K562 (cell line): ENCODE measurements at regions not wholly inside any gene's neighbourhood (a gene's known extent, or its start where the extent isn't known, plus 50 kb on each side); places are given as distances from the start of the nearest gene placed in this dataset.
"Not testable (repeated sequence)": the region's sequence is repeated elsewhere in the genome, so short reads cannot be mapped to it uniquely, and the experiment has no call there.

Experiments
- ATAC-seq: fragments of 200-7000 bp; cut with Tn5 transposase; 3 replicates; pipeline ENCODE4 v1.9.1; 2020; ENCODE audit warnings: moderate library complexity
- BruUV-seq: library from RNA; stranded (reverse); fragments of 400-500 nt; replicated peaks from 2 replicates; lab custom pipeline; 2021; lab: Mats Ljungman, UMichigan
- CTCF ChIA-PET: fragments of 300-600 bp; formaldehyde crosslinking; extraction: SDS; loops from one replicate; lab custom pipeline; 2021; ENCODE audit warnings: low intra/inter-chr PET ratio; lab: Yijun Ruan, JAX
- POLR2A ChIA-PET: fragments of 300-600, 350-650 bp; sonication (Branson Sonifier 250); formaldehyde crosslinking; extraction: SDS; loops from one replicate; lab custom pipeline; 2021; ENCODE audit warnings: antibody characterized with exemption, inconsistent platforms; lab: Yijun Ruan, JAX
- DNase-seq, 4 experiments: peaks; one replicate each; pipeline versions ENCODE4 v3.0.0 to v3.0.0-alpha.2; 2011 to 2018; ENCODE audit warnings: low spot score in 3 of 4, mixed read lengths in 3 of 4; ENCODE audit errors: extremely low read depth in 1 of 4
- FAIRE-seq: peaks from 2 replicates; lab custom pipeline; 2011; peaks lifted over from hg19 to GRCh38; lab: Jason Lieb, UNC
- H2AFZ ChIP-seq: 2 replicates; pipeline ENCODE4 v1.6.0; 2011; ENCODE audit warnings: low read depth, low read length, control low read depth, inconsistent platforms
- H3K27ac ChIP-seq: fragments of 200-600 bp; 3 replicates; pipeline ENCODE4 v1.8.0; 2011; ENCODE audit warnings: low read depth, mild to moderate bottlenecking, control low read depth, inconsistent platforms, low read length, moderate library complexity, mixed read lengths; ENCODE audit errors: extremely low read depth
- H3K27me3 ChIP-seq, 2 experiments: fragments of 300-600 bp in 1 of 2; 2 replicates in 1 of 2; 3 replicates in 1 of 2; pipeline versions ENCODE4 v1.6.0 to v1.8.0; 2011; ENCODE audit warnings: inconsistent platforms in 2 of 2, low read length in 2 of 2, mild to moderate bottlenecking in 1 of 2, mixed read lengths in 1 of 2, moderate library complexity in 1 of 2; ENCODE audit not compliant: control insufficient read depth in 2 of 2, insufficient read depth in 2 of 2
- H3K36me3 ChIP-seq: fragments of 300-600 bp; 3 replicates; pipeline ENCODE4 v1.8.0; 2011; ENCODE audit warnings: mild to moderate bottlenecking, low read length, inconsistent platforms; ENCODE audit not compliant: control insufficient read depth, insufficient read depth
- H3K4me1 ChIP-seq, 2 experiments: fragments of 200-600 bp in 1 of 2; replicated peaks in 1 of 2; 2 replicates in 1 of 2; 3 replicates in 1 of 2; pipeline versions ENCODE4 v1.5.1 to v1.8.0; 2011; ENCODE audit warnings: inconsistent platforms in 2 of 2, low read length in 2 of 2, mild to moderate bottlenecking in 1 of 2, mixed read lengths in 1 of 2, moderate library complexity in 1 of 2; ENCODE audit not compliant: control insufficient read depth in 2 of 2, insufficient read depth in 2 of 2
- H3K4me2 ChIP-seq: 2 replicates; pipeline ENCODE4 v1.6.1; 2011; ENCODE audit warnings: low read length, control low read depth, inconsistent platforms, mixed read lengths; ENCODE audit not compliant: insufficient read depth
- H3K4me3 ChIP-seq: fragments of 200-600 bp; sonication (generic), shearing (Covaris generic); 2 replicates; pipeline ENCODE4 v1.5.1; 2016; ENCODE audit warnings: control low read depth, inconsistent platforms
- H3K79me2 ChIP-seq: fragments of 200-600 bp; 3 replicates; pipeline ENCODE4 v1.8.0; 2011; ENCODE audit warnings: low read length, inconsistent platforms; ENCODE audit not compliant: control insufficient read depth, insufficient read depth
- H3K9ac ChIP-seq, 2 experiments: 2 replicates each; pipeline versions ENCODE4 v1.6.0 to v1.6.1; 2011; ENCODE audit warnings: low read depth in 2 of 2, low read length in 2 of 2, control low read depth in 1 of 2, inconsistent platforms in 1 of 2, mild to moderate bottlenecking in 1 of 2, mixed read lengths in 1 of 2; ENCODE audit not compliant: insufficient read depth in 1 of 2
- H3K9me1 ChIP-seq: one replicate; pipeline ENCODE4 v1.6.0; 2011; ENCODE audit warnings: inconsistent platforms, mild to moderate bottlenecking, low read length, moderate library complexity; ENCODE audit not compliant: control insufficient read depth, insufficient read depth
- H3K9me3 ChIP-seq: replicated peaks from 2 replicates; pipeline ENCODE4 v1.5.1; 2011; ENCODE audit warnings: low read depth, low read length, inconsistent platforms; ENCODE audit not compliant: control insufficient read depth, insufficient read depth
- H4K20me1 ChIP-seq: replicated peaks from 2 replicates; pipeline ENCODE4 v1.6.1; 2011; ENCODE audit warnings: low read length, inconsistent platforms, mixed read lengths; ENCODE audit not compliant: control insufficient read depth, insufficient read depth
- WGBS: fragments of 100-300 bp; shearing (Covaris generic); methylation state at CpG from one replicate; pipeline ENCODE4 v1.1.6; 2016; ENCODE audit warnings: low coverage, mixed read lengths; ENCODE audit not compliant: insufficient coverage; ENCODE audit errors: missing lambda C conversion rate; 5-methylcytosine and 5-hydroxymethylcytosine counted together
- in situ Hi-C: fragments of 300-500 bp; cut with MboI; formaldehyde crosslinking; loops from 4 replicates; pipeline ENCODE4 v1.15.0; 2018; ENCODE audit warnings: inconsistent platforms, mixed read lengths
- intact Hi-C: fragments of 100-400 bp; cut with micrococcal nuclease; formaldehyde crosslinking; loops from 2 replicates; pipeline ENCODE4 v1.14.2; 2022

DNA sequence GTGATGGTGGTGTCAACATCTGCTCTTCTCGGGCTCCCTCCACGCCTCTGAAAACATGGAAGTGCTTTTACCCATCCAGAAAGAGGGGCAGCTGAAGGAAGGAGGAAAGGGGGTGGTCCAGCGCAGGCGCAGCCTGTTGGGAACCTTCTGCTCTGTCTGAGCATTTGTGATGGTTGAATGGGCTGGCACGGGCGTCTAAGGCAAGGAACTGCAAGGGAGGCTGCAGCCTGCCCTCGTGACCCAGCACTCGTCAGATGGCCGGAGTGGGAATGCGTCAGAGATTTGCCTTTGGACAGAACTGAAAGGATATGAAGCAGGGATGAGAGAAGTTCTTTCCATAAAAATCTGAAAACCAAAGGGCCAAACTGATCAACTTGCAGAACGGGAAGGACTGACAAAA, 62.3 kb upstream of the PLGLB2 start:
- H3K4me3 ChIP-seq, H3K79me2 ChIP-seq, in situ Hi-C loops, CTCF ChIA-PET, H4K20me1 ChIP-seq, H3K9ac ChIP-seq, ATAC-seq, H3K36me3 ChIP-seq, H2AFZ ChIP-seq, H3K4me1 ChIP-seq, BruUV-seq, H3K9me3 ChIP-seq, H3K27me3 ChIP-seq, POLR2A ChIA-PET, intact Hi-C loops, H3K27ac ChIP-seq, H3K4me2 ChIP-seq, DNase-seq, H3K9me1 ChIP-seq, FAIRE-seq: not testable (repeated sequence)
- WGBS = 89% methylated on average over 8 of the region's 11 CpGs

DNA sequence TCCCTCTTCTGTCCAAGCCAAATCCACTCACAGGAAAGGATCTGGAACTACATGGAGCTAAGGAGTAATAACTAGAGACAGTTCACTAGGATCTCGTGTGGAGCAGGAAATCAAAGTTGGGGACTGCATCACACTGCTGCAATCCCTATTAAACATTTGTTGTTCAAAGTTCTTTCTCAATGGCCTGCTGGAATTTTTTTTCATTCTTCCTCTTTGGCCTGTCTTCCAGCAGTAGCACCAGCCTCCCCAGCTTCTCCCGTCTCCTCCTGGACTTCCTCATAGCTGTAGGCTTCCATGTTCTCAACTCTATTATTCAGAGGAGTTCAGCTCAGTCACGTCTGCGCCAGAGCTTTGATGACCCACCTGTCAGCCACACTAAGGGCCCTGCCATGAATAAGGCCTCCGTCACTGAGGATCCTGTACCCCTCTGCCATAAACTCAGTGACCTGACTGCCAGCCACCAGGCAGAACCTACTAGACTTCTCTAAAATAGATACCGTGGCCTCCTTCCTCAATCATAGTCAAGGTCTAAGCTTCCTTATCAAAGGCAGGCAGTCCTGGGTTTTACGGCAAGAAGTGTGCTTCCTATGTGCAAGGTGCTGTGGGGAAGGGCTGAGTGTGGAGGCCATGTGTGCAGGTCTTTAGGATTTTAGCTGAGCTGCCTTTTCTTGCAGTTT, 60.9 kb upstream of the PLGLB2 start:
- POLR2A ChIA-PET, H3K36me3 ChIP-seq, H3K79me2 ChIP-seq, in situ Hi-C loops, H4K20me1 ChIP-seq, H3K27me3 ChIP-seq, DNase-seq, H3K4me2 ChIP-seq, H3K4me3 ChIP-seq, intact Hi-C loops, H3K4me1 ChIP-seq, BruUV-seq, H3K9me1 ChIP-seq, H2AFZ ChIP-seq, H3K9ac ChIP-seq, H3K27ac ChIP-seq, H3K9me3 ChIP-seq, CTCF ChIA-PET: not testable (repeated sequence)
- WGBS = no CpG with 5 or more reads among the region's 7 CpGs
- ATAC-seq = peak; percentile 53; the same call in 2 of the 3 replicates
- peak; percentile 65 for FAIRE-seq

DNA sequence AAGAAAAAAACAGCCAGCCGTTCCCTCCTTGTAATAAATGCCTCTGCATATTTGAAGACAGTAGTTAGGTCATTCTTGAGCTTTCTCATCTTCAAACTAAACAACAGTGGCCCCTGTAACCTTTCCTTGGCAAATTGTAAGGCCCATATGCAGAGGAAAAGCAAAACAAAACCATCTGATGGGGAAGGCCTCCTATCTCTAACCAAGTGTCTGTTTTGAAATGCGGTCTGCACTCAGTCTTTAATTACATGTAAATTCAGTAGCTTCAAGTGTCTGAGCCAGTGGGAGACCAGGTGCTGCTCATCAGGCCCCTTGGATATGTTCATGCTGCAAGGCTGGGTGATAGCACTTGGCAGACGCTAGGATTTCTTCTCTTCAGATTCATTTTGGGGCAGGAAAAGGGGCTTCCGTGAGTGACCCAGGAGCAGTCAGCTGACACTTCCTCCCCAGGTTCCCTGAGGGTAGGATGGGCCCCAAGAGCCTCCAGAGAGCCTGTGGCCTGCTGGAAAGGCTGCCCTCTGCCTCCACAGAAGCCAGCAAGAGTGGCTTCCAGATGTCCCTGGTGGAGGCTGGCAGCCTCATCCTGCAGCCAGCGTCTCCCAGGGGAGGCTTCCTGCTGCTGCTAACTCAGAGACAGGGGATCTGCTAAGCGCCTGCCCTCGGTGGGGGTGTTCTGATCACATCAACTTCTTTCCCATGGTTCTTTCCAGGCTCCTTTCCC, 60.2 kb upstream of the PLGLB2 start:
- ATAC-seq, FAIRE-seq, H3K4me3 ChIP-seq, H3K9ac ChIP-seq, DNase-seq, H4K20me1 ChIP-seq, H3K27ac ChIP-seq, H3K4me1 ChIP-seq, POLR2A ChIA-PET, H3K36me3 ChIP-seq, H2AFZ ChIP-seq, H3K79me2 ChIP-seq, H3K27me3 ChIP-seq, H3K9me3 ChIP-seq, CTCF ChIA-PET, in situ Hi-C loops, BruUV-seq, H3K4me2 ChIP-seq, H3K9me1 ChIP-seq, intact Hi-C loops: not testable (repeated sequence)
- WGBS = 39% methylated on average over 2 of the region's 7 CpGs
